Pons (tissue), 1 donor: ENCODE measurements at regions not wholly inside any gene's neighbourhood (a gene's known extent, or its start where the extent isn't known, plus 50 kb on each side); places are given as distances from the start of the nearest gene placed in this dataset.

ENCODE experiments used
- DNase-seq: peaks from one replicate; pipeline ENCODE4 v3.0.0-alpha.2; 2016; ENCODE audit warnings: low spot score

DNA sequence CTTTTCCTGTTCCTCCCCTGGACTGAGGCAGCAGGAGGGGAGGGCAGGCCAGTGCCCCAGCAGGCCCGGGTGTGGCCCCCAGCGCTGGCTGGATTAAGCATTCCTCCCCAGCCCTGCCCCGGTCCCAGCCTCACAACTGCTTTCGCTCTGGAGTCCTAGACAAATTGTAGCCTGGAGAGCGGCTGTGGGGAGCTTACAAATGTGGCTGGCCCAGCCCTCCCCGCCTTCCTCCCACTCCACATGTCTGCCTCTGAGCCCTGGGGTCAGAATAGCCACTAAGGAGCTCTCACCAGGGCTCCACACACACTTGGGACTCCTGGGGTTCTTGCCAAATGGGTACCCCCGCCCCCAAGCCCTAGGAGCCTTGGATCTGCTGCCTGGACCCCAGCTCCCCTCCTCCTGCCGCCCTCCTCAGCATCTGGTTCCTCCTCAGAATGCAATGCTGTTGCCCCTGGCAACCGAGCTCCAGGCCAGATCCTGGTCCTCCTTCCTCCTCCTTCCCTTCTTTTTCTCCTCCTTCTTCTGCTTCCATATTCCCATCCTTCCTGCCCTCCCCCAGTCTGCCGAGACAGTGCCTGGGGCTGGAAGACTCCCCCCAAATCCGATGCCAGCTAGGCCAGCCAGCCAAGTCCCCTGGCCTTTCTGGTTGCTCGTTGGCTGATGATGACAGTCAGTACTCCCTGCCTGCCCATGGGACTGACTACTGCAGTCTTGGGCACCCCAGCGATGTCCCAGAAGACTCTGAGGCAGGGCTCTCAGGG, 91.1 kb downstream of the LINGO1 start:
- DNase-seq = peak; percentile 55

DNA sequence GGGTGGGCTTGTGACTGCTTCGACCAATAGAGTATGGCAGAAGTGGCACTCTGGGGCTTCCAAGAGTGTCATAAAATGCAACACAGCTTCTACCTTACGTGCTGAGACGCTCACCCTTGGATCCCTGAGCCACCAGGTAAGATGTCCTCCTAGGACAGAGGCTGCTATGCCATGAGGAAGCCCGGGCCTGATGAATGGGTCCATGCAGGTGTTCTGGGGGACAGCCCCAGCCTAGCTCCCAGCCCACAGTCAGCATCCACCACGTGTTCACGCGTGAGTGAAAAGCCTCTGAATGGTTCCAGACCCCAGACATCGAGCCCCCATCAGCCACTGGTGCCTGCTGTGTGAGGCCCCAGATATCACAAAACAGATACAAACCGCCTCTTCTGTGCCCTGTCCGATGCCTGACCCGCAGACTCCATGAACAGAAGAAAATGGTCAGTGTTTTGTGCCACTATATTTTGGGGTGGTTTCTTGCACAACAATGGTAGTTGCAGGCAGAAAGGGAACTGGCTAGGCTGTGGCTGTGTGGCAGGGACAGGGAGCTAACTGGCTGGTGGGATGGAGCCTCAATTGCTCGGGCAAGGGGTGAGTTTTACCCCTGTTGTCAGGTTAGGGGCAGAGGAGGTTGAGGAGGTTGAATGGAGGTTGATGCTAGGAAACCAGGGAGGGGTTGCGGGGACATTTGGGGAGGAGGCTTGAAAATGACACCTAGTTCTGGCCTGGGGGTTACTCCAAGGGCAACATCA, 92.2 kb downstream of the LINGO1 start:
- DNase-seq = no peak

DNA sequence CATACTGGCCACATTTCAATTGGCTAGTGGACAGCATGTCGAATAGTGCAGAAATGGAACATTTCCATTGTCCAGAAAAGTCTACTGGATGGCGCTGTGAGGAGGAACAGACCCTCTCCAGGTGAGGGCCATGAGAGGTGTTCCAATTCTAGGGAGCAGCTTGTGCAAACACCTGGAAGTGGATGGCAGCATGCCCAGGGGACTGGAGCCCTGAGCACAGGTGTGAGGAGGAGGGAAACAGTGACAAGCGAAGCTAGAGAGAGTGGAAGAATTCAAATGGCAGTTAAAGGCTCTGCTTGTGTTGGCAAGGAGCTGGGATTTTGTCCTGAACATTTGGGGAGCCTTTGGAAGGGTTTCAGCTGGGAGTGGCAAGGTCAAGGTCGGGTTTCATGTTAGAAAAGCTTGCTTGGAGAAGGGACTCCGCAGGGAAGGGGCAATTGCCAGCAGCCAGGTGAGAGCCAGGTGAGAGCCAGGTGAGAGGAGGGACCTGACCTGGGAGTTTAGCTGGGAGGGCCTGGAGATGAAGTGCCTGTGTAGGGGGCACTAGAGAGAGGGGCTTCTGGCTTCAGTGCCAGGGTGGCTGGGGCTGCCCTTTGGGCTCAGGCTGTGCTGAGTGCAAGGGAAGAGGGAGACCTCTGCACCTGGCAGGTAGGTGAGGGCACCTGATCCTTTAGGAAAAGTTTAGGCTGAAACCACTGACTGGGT, 93.8 kb downstream of the LINGO1 start:
- no peak for DNase-seq

DNA sequence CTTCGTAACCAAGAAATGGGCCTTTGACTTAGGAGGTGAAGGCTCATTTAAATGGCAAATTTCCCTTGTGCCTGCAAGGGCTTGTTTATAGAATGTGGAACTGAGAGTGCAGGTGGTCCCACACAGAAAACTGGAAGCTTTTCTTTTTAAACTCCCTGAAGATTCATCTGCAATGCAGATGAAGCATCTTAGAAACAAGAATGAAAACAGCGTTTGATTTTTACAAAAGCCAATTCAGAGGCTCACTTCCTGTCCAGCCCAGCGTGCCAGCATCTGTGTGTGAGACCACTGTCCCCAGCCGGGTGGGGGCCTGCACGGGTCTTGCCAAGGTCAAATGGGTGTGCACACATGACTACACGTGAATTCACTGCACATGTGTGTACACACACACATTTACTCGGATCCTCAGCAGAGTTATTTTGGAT, 94.7 kb downstream of the LINGO1 start:
- peak; percentile 92 for DNase-seq

DNA sequence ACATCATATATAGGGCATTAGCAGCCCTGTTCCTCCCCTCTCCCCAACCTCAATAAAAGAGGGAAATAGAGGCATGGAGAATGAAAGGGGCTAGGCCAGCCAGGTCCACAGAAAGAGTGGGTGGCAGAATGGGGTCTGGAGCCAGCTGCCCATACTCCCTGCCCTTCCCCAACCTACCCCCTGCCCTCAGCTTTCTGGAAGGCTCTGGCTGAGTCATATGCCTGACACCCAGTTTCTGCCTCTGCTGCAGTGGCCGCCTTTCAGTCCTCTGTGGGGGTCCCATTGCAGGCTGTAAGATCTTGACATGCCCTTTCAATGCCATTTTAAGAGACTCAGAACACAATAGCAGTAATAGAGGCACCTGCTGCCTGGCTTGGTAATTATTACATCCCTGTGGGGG, 95.7 kb downstream of the LINGO1 start:
- no peak for DNase-seq

DNA sequence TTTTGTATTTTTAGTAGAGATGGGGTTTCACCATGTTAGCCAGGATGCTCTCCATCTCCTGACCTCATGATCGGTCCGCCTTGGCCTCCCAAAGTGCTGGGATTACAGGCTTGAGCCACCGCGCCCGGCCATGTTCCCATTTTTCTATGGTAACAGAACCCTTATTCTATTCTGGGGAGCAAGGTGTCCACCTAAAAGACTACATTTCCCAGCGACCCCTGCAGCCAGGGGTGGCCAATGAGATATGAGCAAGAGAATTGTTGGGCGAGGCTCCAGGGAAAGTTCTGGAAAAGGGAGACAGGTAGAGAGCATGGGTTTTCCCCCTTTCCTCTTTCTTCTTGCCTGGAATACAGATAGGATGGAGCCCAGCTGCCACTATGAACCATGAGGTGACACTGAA, 96.9 kb downstream of the LINGO1 start:
- DNase-seq = no peak
